GM18867 (cell line): ENCODE measurements at regions not wholly inside any gene's neighbourhood (a gene's known extent, or its start where the extent isn't known, plus 50 kb on each side); places are given as distances from the start of the nearest gene placed in this dataset.
"Not testable (repeated sequence)": the region's sequence is repeated elsewhere in the genome, so short reads cannot be mapped to it uniquely, and the experiment has no call there.

Experiments used
- ATAC-seq: cut with Tn5 transposase; IDR thresholded peaks from one replicate; pipeline ENCODE4 v1.9.1; 2021; ENCODE audit warnings: mild to moderate bottlenecking, moderate library complexity; ENCODE audit not compliant: unreplicated experiment

DNA sequence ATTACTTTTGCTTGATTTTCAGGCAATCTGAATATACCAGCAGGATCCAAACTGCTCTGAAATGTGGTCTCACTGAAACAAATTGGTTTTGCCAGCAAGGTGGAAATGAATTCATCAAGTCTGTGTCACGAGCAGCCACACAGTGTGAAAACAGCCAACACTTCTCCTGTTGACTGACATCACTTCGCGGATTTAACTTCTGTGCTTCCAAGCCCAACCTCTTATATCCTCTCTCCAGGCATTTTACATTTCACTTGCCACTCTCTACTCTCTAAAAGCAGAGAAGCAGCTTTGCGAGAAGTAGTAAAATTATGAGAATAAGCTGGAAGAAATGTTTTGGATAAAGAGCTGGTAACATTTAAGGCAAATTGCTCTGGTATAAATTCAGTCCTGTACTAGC, 106.1 kb upstream of the FRG1 start:
- no peak for ATAC-seq

DNA sequence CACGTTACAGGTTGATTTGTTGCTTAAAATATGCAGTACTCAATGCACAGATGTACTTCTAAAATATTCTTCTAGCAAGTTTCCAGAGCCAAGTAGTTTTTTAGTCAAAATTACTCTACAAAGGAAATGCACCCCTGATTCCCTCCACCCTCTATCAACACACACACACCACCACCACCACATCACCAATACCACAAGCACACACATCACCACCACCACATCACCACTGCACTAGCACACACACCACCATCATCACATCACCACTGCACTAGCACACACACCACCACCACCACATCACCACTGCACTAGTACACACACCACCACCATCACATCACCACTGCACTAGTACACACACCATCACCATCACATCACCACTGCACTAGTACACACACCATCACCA, 105.2 kb upstream of the FRG1 start:
- no peak for ATAC-seq

DNA sequence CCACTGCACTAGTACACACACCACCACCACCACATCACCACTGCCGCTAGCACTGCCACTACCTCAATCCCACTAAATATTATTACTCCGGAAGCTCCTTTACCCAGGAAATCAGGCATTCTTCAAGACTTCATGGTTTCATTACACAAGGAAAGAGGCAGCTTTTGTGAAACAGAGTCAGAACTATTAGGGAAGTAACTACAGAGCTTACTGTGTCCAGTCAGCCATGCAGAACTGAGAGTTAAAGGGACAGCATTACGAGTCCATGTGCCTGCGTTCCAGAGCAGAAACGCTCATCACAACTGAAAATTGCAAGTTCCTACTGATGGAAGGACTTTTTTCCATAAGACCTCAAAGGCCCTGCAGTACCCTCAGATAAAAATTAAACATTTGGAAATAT, 103.2 kb upstream of the FRG1 start:
- ATAC-seq: no peak

DNA sequence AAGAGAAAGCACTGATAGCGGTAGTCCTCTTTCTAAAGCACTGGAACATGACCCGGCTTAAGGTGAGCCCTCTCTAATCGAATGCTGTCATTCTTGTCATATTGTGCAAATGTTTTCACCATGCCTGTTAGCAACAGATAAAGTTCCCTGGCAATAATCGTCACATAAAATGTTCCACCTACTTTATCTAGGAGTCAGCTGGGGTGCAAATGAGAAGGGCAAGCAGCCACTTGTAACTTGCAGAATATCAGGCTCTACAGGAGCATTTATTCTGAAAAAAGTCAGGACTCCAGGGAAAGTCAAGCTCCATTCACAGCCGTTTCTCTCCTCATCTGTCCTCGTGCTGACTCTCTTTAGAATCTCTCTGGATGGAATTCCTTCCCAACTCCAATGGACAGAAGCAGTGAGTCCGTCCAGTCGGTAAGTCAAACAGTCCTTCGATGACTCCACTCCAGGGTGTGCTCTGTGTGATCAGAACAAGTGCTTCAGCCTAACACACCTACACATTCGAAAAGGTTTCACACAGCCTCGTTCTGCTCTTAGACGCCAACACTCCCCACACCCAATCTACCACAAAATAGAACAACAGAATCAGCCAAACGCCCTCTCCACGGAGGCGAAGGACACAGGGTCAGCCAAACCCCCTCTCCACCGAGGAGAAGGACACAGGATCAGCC, 101.7 kb upstream of the FRG1 start:
- no peak for ATAC-seq

DNA sequence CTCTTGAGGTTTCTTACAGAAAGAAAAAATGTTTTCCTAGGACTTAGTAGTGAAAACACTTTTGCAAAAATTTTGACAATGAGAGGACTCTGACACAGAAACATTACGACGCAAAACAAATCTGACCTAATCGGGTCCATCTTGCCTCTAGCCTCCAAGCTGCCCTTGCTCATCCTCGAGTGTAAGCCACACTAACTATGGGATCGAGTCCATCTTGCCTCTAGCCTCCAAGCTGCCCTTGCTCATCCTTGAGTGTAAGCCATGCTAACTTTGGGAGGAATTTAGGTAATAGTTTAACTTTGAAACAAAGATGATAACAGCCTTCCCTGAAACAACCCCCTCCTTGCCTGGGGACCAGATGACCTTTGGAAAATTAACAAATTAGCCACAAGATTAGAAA, 100.3 kb upstream of the FRG1 start:
- ATAC-seq: no peak

DNA sequence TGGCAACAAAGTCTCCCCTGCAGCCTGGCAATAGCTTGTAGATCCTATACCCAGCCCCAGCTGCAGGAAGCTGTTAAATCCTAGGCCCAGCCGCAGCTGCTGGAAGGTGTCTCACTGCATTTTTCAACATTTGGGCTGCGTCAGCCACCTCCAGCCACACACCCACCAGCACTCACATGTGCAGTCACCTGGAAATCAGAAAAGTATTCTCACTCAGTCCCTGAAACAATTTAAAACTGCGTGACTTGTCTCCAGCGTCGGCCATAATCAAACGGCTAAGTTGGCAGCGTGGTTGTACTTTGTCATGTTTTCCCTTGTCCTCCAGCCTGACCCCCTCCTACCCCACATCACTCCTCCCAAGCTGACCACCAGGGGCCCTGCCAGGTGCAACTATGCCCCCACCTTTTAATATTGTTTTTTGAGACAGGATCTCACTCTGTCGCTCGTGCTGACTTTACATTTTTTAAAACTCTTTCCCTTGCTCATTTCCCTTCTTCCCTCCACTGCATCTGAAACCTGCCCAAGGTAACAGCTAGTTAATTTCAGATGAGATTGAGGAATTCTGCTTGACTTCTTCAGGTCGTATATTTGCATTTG, 97.2 kb upstream of the FRG1 start:
- no peak for ATAC-seq

DNA sequence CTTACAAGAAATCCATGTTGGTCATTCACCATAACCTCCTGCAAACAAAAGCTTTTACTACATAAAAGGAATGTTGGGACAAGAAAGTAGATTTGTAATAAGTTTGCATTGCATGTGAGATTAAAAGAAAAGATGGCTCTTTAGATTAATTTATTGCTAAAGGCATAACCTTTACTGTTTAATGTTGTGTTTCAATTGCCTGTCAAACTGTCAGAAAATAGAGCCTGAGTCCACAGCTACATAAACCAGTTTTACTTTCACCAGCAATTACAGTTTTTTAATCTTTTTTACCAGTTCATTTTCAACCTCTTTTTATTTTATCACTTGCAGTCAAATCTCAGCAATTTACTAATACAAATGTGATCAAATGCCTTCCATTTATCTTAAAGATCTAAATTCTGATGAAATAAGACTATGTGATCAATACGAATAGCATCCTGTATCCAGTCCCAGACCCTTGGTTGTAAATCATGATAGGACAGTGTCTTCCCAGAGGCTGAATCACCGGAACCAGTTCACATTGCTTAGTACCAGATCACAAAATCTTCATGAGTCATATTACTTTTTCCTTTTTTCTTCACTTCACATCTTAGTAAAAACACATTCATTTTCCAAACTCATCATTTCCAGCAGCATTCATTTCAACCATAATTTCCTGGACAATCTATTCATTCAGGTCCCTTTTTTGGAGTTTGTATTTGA, 95.4 kb upstream of the FRG1 start:
- ATAC-seq: no peak

DNA sequence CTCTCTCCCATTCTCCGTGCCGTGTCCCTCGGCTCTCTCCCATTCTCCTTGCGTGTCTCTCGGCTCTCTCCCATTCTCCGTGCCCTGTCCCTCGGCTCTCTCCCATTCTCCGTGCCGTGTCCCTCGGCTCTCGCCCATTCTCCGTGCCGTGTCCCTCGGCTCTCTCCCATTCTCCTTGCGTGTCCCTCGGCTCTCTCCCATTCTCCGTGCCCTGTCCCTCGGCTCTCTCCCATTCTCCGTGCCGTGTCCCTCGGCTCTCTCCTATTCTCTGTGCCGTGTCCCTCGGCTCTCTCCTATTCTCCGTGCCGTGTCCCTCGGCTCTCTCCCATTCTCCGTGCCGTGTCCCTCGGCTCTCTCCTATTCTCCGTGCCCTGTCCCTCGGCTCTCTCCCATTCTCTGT, 94.6 kb upstream of the FRG1 start:
- ATAC-seq: not testable (repeated sequence)

DNA sequence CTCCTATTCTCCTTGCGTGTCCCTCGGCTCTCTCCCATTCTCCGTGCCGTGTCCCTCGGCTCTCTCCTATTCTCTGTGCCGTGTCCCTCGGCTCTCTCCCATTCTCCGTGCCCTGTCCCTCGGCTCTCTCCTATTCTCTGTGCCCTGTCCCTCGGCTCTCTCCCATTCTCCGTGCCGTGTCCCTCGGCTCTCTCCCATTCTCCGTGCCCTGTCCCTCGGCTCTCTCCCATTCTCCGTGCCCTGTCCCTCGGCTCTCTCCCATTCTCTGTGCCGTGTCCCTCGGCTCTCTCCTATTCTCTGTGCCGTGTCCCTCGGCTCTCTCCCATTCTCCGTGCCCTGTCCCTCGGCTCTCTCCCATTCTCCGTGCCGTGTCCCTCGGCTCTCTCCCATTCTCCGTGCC, 94.1 kb upstream of the FRG1 start:
- ATAC-seq: not testable (repeated sequence)

DNA sequence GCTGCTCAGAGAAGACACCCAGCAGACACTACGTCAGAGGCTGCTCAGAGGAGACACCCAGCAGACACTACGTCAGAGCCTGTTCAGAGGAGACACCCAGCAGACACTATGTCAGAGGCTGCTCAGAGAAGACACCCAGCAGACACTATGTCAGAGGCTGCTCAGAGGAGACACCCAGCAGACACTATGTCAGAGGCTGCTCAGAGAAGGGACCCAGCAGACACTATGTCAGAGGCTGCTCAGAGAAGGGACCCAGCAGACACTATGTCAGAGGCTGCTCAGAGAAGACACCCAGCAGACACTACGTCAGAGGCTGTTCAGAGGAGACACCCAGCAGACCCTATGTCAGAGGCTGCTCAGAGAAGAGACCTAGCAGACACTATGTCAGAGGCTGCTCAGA, 92.0 kb upstream of the FRG1 start:
- ATAC-seq: not testable (repeated sequence)

DNA sequence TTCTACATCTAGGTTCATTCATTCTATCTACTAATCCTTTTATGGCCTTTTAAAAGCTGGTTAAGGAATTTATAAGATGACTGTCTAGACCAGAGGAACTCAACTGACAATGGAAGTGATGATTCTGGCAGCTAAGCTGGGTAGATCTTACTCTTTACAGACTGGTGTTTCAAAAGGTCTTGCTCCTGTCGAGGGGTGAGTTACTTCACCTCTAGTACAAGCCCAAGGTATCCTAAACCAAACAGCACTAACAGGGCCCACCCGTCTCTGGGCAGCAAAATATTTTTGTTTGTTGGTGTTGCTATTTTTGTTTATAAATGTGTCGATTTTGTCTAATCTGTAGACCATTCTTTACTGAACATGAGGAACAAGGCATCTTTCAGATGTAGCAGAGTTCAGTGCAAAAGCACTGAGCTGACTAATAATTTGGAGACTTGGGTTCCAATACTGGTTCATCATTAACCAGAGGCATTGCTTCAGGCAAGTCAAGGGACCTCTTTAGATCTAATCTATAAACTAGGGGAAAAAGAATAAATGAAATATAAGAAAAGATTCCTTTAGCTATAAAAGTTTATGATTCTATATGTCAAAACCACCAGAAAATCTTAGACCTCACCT, 90.3 kb upstream of the FRG1 start:
- peak; percentile 77 for ATAC-seq

DNA sequence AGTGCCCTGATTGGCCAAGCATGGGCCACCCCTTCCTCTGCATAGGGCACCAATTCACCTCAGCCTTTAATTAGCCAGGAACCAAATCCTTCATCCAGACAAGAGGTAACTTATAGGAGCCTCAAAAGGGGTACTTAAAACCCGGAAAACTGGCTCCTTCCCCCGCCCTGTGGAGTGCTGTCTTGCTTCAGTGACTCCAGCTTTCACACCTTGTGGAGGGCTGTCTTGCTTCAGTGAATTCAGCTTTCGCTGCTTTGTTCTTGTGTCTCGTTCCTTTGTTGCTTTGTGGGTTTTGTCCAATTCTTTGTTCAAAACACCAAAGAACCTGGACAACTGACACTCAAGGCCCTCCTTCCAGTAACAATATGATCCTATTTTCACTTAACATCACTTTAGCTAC, 82.2 kb upstream of the FRG1 start:
- ATAC-seq: peak; percentile 92

DNA sequence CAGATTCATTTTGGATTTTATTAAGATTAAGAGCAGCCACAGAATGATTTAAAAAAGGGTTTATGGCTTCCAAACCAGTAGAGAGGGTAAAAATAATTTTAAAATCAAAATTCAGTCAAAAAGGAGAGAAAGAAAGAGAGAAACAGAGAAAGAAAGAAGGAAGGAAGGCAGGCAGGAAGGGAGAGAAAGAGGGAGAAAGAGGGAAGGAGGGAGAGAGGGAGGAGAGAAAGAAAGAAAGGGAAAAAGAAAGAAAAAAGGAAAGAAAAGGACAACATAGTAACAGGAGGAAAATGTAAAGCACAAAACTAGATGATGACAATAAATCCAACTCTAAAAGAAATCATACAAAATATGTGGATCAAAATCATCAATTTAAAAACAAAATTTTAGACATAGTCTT, 79.6 kb upstream of the FRG1 start:
- ATAC-seq: no peak

DNA sequence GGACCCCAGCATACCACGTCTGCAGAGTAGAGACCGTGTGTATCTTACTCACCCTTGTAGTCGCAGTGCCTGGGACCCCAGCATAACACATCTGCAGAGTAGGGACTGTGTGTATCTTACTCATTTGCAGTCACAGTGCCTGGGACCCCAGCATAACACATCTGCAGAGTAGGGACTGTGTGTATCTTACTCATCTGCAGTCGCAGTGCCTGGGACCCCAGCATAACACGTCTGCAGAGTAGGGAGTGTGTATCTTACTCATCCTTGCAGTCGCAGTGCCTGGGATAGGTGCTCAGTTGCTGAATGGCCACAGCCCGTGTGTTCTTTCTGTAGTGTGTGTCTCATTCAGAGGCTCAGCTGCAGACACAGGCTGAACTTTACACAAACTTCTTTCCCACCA, 71.4 kb upstream of the FRG1 start:
- ATAC-seq: no peak

DNA sequence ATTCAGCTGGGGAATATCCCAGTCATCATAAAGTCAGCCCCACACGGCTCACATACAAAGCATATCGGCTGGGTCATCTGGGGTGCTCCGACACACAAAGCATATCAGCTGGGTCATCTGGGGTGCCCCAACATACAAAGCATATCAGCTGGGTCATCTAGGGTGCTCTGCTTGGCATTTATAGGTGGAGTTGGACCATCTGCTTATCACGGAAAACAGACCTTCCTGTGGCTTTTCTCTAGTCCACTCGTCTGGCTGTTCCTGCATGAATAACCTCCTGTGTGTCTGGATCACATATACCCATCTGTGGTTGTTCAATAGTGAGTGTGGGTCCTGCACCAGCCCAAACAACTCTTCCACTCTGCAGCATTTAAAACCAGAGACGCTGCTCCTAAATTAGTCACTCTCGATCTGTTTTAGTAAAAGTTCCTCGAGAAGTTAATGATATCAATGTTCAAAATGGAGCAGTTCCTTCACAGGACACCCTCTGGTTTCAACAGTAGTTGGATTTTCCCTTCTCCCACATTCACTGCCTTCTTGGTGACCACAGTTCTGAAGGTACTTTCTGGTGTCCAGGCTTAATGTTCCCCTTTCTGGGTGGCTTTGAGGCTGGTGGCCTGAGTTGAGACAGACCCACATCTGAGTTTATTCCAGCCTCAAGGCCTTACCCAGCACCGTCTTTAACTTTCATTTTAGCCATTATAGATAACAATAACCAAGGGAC, 70.0 kb upstream of the FRG1 start:
- no peak for ATAC-seq

DNA sequence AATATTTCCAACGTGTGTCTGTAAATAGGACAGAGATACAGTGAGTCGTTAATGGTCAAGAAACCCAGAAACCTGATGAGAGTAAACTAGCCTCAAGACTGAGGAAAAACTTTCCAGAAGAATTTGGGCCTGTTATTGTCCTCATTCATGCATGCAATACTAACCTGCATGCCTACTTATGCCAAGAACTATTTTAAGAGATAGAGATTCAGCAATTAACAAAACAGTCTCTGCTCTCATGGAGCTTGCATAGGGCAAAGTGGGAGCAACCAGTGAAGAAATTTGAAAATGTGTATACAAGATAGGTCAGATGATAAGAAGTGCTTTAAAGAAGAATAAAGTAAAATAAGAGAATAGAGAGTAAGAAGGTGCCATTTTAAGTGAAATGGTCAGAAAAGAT, 66.1 kb upstream of the FRG1 start:
- ATAC-seq: no peak

DNA sequence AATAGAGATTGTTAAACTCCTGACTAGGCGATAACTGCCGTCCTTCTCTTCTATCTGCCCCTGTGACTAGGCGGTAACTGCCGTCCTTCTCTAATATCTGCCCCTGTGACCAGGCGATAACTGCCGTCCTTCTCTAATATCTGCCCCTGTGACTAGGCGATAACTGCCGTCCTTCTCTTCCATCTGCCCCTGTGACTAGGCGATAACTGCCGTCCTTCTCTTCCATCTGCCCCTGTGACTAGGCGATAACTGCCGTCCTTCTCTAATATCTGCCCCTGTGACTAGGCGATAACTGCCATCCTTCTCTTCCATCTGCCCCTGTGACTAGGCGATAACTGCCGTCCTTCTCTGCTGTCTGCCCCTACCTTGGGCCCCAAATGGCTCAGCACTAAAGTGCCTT, 59.5 kb upstream of the FRG1 start:
- ATAC-seq: not testable (repeated sequence)

DNA sequence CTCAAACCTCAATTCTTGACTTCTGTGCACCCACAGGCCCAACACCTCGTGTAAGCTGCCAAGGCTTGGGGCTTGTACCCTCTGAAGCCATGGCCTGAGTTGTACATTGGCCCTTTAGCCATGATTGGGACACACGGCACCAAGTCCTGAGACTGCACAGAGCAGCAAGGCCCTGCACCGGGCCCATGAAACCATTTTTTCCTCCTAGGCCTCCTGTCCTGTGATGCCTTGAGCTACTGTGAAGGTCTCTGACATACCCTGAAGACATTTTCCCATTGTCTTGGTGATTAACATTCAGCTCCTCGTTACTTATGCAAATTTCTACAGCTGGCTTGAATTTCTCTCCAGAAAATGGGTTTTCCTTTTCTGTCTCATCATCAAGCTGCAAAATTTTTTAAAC, 52.3 kb upstream of the FRG1 start:
- not testable (repeated sequence) for ATAC-seq
